ENCODE measurements at regions not wholly inside any gene's neighbourhood (a gene's known extent, or its start where the extent isn't known, plus 50 kb on each side); places are given as distances from the start of the nearest gene placed in this dataset.

- TF ChIP-seq FOXP2 (optimal IDR thresholded peaks at IDR 0.05; ENCODE audit: borderline replicate concordance, extremely low read depth, extremely low read length, insufficient read depth) (no peak), TAF1 (IDR thresholded peaks at IDR 0.05; ENCODE audit: borderline replicate concordance, insufficient read depth, low read length) (no peak), REST (IDR thresholded peaks at IDR 0.05; ENCODE audit: insufficient read depth in 1 of 2, low read depth in 2 of 2, low read length in 2 of 2) (no peak), SIN3A (IDR thresholded peaks at IDR 0.05; ENCODE audit: borderline replicate concordance, insufficient read depth, low read length) (no peak), POLR2AphosphoS5 (IDR thresholded peaks at IDR 0.05; ENCODE audit: low read depth, low read length) (no peak)
These were observed 110.2 kb upstream of the SESN3 start for GRCh38 chr11:95341221-95341620.

- TF ChIP-seq FOXP2 (optimal IDR thresholded peaks at IDR 0.05; ENCODE audit: borderline replicate concordance, extremely low read depth, extremely low read length, insufficient read depth), result no peak
- TF ChIP-seq REST (IDR thresholded peaks at IDR 0.05; ENCODE audit: insufficient read depth in 1 of 2, low read depth in 2 of 2, low read length in 2 of 2), result no peak
- TF ChIP-seq TAF1 (IDR thresholded peaks at IDR 0.05; ENCODE audit: borderline replicate concordance, insufficient read depth, low read length), result no peak
- no peak for TF ChIP-seq SIN3A (IDR thresholded peaks at IDR 0.05; ENCODE audit: borderline replicate concordance, insufficient read depth, low read length)
- no peak for TF ChIP-seq POLR2AphosphoS5 (IDR thresholded peaks at IDR 0.05; ENCODE audit: low read depth, low read length)
These were observed 108.3 kb upstream of the SESN3 start for GRCh38 chr11:95339086-95339901.

- TF ChIP-seq SIN3A (IDR thresholded peaks at IDR 0.05; ENCODE audit: borderline replicate concordance, insufficient read depth, low read length), result no peak
- TF ChIP-seq FOXP2 (optimal IDR thresholded peaks at IDR 0.05; ENCODE audit: borderline replicate concordance, extremely low read depth, extremely low read length, insufficient read depth), result no peak
- TF ChIP-seq REST (IDR thresholded peaks at IDR 0.05; ENCODE audit: insufficient read depth in 1 of 2, low read depth in 2 of 2, low read length in 2 of 2), result no peak
- TF ChIP-seq TAF1 (IDR thresholded peaks at IDR 0.05; ENCODE audit: borderline replicate concordance, insufficient read depth, low read length), result no peak
- TF ChIP-seq POLR2AphosphoS5 (IDR thresholded peaks at IDR 0.05; ENCODE audit: low read depth, low read length), result no peak
These were observed 107.5 kb upstream of the SESN3 start for GRCh38 chr11:95338430-95338991.

DNA sequence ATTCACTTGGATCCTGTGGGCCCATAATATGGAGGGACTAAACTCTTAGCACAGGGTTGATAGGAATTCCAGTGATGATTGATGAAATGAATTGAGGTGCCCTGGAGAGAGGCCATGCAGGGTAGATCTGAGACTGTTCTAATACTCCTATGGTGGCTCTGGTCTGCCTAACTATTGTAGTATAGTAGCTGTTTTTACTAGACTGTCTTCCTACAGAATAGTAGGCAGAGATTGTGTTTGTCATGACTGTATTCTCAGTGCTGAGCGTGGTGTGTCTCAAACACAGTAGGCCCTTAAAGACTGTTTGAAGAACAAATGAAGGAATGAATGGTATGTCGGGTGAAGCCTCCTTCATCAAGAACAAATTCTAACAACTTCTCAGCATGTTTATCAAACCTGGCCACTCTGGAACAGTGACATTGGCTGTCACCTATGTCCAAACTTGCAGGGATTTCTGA is 107.0 kb upstream of the SESN3 start:
- TF ChIP-seq REST (IDR thresholded peaks at IDR 0.05; ENCODE audit: insufficient read depth in 1 of 2, low read depth in 2 of 2, low read length in 2 of 2) (no peak), TAF1 (IDR thresholded peaks at IDR 0.05; ENCODE audit: borderline replicate concordance, insufficient read depth, low read length) (no peak), SIN3A (IDR thresholded peaks at IDR 0.05; ENCODE audit: borderline replicate concordance, insufficient read depth, low read length) (no peak), FOXP2 (optimal IDR thresholded peaks at IDR 0.05; ENCODE audit: borderline replicate concordance, extremely low read depth, extremely low read length, insufficient read depth) (no peak), POLR2AphosphoS5 (IDR thresholded peaks at IDR 0.05; ENCODE audit: low read depth, low read length) (no peak)
